ENCODE measurements at regions not wholly inside any gene's neighbourhood (a gene's known extent, or its start where the extent isn't known, plus 50 kb on each side); places are given as distances from the start of the nearest gene placed in this dataset.
"Not testable (repeated sequence)": the region's sequence is repeated elsewhere in the genome, so short reads cannot be mapped to it uniquely, and the experiment has no call there.

DNA sequence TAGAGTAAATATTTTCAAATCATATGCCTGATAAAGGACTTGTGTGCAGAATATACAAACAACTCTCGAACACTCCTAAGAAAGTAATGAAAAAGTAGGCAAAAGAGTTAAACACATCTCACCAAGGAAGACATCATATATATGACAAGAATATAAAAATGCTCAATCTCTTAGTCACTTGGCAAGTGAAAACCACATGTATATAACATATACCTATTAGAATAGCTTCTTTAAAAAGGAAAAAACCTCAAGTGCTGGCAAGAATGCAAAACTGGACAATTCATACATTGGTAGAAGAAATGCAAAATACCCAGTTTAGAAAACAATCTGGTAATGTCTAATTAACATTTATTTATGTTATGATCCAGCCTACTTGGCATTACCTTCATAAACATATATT lies 146.6 kb upstream of the DGKB start:
- DNase-seq: no peak

DNA sequence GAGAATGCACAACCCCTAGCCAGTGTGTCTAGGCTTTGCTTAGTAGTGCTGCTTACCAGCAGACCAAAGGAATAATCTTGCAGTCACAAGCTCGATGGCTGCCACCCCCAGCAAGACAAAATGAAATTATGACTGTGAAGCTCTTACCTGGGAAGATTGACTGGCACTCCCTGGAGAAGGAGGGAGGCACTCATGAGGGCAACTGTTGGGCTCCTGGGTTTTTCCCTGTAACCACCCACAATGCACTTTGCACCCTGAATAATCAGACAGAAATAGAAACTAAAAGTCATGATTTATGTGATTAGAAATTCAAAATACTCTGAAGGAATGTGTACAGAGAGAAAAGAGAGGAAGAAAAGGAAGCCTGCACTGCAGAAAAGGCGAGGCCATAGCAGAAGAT lies 144.3 kb upstream of the DGKB start:
- no peak for DNase-seq

DNA sequence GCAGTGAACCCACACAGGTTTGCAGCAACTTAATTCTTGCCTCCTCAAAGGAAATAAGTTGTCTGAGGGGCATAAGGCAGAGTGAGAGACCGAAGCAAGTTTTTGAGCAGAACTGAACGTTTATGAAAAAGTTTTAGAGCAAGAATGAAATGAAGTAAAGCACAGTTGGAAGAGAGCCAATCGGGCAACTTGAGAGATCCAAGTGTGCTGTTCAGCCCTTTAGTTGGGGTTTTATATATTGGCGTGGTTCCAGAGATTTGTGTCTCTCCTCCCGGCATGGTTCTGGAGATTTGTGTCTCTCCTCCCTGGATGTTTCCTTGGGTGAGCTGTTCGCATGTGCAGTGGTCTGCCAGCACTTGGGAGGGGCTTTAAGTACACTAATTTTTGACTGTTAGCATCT lies 141.4 kb upstream of the DGKB start:
- no peak for DNase-seq

DNA sequence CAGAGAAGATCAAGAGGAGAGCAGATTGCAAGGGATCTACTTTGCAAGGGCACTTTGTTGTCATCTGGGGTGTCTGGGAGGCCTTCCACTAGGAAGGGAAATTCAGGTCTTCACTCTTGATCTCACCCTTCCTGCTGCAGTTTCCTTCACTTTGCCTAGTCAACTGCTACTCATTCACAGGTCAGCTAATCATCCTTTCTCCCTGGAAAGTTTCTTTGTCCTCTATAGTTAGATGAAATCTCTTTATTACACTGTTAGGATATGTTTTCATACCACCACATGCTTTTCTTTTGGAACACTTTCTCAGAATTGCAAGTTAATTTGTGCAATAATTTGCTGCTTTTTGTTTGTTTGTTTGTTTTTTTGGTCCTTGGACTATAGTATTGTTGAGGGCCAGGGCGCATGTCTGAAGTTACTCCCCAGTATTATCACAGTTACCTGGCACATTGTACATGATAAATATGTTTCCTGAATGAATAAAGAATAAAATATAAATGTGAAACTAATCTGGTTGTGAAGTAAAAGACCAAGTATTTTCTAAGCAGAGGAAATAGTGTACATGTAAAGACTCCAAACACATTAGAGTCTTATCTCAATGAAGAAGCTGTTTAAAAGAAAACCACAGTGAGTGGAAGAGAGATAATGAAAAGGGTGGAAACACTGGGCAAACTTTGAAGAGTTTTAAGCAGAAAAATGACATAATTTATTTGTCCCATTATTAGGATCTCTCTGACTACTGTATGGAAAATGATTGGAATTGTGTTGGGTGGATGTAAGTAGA lies 139.9 kb upstream of the DGKB start:
- DNase-seq: no peak

DNA sequence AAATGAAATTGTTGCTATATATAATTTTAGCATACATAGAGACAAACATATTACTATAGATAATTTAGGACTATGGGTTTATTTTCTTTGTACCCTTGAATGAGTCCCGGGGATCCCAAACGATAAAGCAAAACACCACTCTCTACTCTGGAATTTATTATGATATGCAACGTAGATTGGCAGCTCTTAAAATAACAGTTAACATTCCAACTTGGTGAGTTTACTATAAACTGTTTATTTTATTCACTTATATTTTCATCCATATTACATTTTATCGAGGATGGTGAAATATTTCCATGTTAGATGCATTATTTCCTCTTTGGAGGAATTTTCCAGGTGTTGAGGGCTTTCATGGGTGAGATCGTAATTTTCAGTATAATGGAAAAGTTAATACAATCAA lies 138.7 kb upstream of the DGKB start:
- DNase-seq: no peak

DNA sequence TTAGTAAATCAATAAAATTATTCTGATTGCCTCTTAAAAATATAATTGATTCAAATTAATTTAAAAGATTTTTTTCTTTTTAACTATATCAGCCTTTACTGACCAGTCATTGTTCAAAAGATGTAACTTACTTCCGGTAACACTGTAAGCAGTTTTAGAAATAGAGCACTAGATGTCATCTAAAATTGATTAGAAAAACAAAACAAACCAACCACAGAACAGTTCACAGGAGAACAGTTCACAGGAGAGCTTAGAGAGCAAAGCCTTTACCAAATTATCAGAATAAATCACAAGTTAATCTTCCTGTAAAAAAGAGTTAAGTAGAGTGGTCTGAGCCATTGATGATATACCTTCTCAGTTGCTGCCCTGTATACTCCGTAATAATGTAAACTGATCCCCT lies 133.3 kb upstream of the DGKB start:
- DNase-seq: no peak

DNA sequence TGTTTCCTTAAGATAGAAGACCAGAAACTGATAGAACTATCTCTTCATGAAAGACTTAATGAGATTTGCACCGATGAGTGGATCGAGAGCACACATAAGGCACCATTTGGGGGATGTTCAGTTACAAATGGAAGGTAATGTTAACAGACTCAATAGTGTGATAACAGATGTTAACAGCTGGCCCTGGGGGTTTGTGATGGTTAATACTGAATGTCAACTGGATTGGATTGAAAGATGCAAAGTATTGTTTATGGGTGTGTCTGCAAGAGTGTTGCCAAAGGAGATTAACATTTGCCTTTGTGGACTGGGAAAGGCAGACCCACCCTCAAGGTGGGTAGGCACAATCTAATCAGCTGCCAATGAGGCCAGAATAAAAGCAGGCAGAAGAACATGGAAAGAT lies 130.5 kb upstream of the DGKB start:
- no peak for DNase-seq

DNA sequence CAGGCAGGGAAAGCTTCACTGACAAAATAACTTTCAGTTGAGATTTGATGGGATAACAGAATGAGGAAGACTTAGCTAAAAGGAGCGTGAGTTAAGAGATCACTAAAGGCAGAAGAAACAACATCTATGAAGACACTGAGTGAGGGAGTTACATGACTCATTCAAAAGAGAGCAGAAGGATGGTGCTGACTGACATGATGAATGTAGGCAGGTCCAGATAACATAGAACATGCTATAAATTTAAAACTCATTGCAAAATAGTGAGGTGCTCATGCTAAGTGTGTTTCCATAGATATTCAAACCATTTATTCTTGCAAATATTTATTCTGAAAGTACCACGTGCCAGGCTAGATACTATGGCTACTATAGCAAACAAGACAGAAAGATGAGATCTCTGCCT lies 116.4 kb upstream of the DGKB start:
- no peak for DNase-seq

GRCh38 chr7:15016766-15017165 lies 114.2 kb upstream of the DGKB start:
- no peak for DNase-seq

DNA sequence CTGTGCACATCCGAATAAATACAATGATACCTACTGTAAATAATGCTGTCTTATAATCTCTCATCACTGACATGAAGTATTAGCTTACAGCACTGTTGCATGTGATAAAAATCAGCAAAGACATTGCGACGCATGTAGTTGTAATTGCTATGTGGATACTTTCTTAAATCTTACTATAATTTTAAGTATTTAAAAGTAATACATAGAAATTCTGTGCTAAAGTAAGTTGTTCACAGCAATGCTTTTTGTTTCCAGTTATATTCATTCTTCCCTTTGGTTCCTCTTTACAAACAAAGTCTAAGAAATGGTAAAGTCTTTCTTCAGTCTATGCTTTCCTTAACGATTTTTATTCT lies 113.7 kb upstream of the DGKB start:
- no peak for DNase-seq

- DNase-seq: peak in 1 of 2 experiments; percentile 79
Observed at GRCh38 chr7:15015545-15016314, 113.2 kb upstream of the DGKB start.

GRCh38 chr7:15012135-15012534 lies 109.6 kb upstream of the DGKB start:
- no peak for DNase-seq

DNA sequence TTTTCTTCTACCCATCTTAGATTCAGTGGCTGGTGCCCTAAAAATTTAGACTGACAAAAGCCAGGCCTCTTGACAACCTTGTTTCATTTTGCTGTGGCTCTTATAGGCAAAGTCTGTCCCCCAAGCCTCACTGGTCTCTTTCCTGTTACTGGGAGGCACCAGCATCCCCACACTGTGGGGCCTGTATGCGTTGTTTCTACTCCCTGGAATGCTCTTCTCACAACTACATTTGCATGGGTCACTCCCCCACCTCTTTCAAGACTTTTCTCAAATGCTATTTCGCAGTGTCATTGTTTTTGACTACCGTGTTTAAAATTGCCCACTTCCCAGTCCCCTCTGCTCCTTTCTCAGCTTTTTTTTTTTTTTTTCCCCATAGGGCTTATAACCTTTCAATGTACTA lies 108.7 kb upstream of the DGKB start:
- DNase-seq: no peak

GRCh38 chr7:15007507-15007906 lies 105.0 kb upstream of the DGKB start:
- DNase-seq: peak in 1 of 2 experiments; percentile 9

DNA sequence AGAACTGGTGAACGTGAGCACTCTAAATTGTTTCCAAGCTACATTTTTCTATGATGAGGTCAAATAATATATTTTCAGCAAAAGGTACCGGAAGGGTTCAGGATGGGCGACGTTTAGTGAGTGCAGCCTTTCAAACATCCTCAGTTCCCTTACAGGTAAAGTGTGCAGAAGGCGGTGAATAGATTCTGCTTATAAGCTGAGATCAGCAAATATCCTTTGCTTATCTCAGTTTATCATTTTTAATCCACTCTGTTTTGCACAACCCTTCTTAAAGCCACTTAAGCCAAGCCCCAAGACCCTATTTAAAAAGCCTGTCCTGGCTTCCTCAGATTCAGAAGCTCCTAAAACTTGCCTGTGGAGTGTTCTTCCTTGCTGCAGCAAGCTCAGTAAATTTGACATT lies 103.1 kb upstream of the DGKB start:
- DNase-seq: no peak

DNA sequence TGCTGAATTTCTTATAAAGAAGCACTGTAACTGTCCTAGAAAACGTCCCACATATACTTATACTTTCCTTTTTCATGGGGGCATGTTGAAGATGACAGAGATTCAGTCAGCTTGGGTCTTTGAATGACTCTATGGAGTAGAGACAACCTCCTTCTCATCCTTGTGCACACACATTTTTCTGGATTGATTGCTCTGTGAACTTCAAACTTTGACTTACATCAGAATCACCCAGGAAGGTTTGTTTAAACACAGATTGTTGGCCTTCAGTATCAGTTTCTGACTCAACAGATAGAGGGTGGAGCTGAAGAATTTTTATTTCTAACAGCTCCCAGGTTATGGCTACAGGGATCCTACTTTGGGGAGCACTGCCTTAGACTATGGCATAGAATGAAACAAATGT lies 97.6 kb upstream of the DGKB start:
- DNase-seq: no peak

- no peak for DNase-seq
Observed at GRCh38 chr7:14999331-14999730, 96.8 kb upstream of the DGKB start.

DNA sequence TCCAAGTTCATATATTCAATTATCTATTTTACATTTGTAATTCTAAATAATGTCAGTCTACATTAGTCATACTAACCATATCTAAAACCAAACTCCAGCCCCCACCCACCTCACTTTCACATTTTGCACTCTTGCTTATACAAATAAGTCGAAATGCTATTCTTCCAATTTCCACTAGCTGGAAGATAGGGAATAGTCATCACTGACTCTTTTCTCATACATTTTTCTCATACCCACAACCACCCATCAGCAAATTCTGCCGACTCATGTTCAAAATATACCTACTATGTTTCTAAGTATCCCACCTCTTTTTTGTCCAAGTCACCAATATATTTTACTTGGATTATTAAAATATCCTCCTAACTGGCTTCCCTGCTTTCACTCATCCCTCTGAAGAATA lies 93.2 kb upstream of the DGKB start:
- DNase-seq: no peak

GRCh38 chr7:14988941-14989340 lies 86.4 kb upstream of the DGKB start:
- no peak for DNase-seq

- no peak for DNase-seq
Observed at GRCh38 chr7:14978687-14979086, 76.1 kb upstream of the DGKB start.

DNA sequence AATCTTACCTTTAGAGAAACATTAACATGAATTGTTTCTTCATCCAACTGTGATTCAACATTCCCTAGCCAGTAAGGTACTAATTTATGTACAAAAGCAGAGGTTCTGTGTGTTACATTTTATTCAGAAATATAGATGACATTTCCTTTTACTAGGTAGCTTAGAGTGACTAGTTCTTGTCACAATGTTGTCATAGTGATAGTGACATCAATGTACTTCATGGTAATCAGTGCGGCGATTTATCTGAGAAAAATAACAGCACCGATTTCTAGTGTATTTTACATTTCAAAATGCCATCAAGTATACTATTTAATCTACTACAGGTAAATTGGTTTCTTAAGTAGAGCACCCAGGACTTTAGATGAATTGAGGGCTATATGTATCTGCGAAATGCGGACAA lies 72.1 kb upstream of the DGKB start:
- DNase-seq: no peak

GRCh38 chr7:14973712-14974428 lies 71.3 kb upstream of the DGKB start:
- DNase-seq: no peak

- DNase-seq: not testable (repeated sequence)
Observed at GRCh38 chr7:14971678-14972077, 69.1 kb upstream of the DGKB start.

- DNase-seq: not testable (repeated sequence)
Observed at GRCh38 chr7:14967376-14967775, 64.8 kb upstream of the DGKB start.

All from SW 1271 (cell line).